ENCODE measurements at regions not wholly inside any gene's neighbourhood (a gene's known extent, or its start where the extent isn't known, plus 50 kb on each side); places are given as distances from the start of the nearest gene placed in this dataset.

DNA sequence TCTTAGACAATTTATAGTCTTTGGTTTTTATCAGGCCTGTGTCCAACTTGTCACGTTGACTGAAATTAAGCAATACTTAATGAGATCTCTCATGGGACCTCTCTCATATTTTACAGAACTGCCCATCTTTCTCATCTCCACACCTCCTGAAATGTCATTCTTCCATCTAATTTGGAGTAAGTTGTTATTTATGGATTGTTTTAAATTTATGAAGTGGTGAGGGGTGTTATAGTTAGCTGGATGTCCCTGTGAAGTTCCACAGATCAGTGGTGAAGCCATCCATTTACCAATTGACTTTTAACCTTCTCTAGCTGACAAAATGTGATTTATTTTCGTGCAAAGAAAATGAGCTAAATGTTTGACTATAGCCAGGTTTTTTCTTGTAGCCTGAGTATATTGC lies 824.9 kb downstream of the KCNJ2 start:
- Histone ChIP-seq H3K4me1 (ENCODE audit: insufficient read depth) (no peaks in the 10 kb centered on the region), H2AFZ (no peak overlapping the region), H3K9me2 (replicated peaks; ENCODE audit: insufficient read depth) (no peaks in the 10 kb centered on the region), H4K20me1 (ENCODE audit: insufficient read depth, poor library complexity, severe bottlenecking) (no peaks in the 10 kb centered on the region), H3K79me2 (no peaks in the 10 kb centered on the region), H3K27ac (no peak overlapping the region), H3K9me3 (ENCODE audit: low read depth) (no peaks in the 10 kb centered on the region), H3K4me2 (no peak overlapping the region), H3K36me3 (replicated peaks; ENCODE audit: insufficient read depth, low read depth) (no peaks in the 10 kb centered on the region), H3K4me3 (no peak overlapping the region), H3K27me3 (no peaks in the 10 kb centered on the region)
- TF ChIP-seq EZH2phosphoT487 (IDR thresholded peaks at IDR 0.05; ENCODE audit: low read depth, severe bottlenecking, unreplicated experiment) (no peak), EZH2 (IDR thresholded peaks at IDR 0.05; ENCODE audit: borderline replicate concordance) (no peak)
- TF ChIP-seq, protein P1, sequence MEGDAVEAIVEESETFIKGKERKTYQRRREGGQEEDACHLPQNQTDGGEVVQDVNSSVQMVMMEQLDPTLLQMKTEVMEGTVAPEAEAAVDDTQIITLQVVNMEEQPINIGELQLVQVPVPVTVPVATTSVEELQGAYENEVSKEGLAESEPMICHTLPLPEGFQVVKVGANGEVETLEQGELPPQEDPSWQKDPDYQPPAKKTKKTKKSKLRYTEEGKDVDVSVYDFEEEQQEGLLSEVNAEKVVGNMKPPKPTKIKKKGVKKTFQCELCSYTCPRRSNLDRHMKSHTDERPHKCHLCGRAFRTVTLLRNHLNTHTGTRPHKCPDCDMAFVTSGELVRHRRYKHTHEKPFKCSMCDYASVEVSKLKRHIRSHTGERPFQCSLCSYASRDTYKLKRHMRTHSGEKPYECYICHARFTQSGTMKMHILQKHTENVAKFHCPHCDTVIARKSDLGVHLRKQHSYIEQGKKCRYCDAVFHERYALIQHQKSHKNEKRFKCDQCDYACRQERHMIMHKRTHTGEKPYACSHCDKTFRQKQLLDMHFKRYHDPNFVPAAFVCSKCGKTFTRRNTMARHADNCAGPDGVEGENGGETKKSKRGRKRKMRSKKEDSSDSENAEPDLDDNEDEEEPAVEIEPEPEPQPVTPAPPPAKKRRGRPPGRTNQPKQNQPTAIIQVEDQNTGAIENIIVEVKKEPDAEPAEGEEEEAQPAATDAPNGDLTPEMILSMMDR (IDR thresholded peaks at IDR 0.05; ENCODE audit: poor library complexity), result no peak
- 88% methylated on average over 2 of the region's 2 CpGs for WGBS (ENCODE audit: low lambda C conversion rate, missing lambda C conversion rate)
- no peak for DNase-seq (ENCODE audit: low spot score)

DNA sequence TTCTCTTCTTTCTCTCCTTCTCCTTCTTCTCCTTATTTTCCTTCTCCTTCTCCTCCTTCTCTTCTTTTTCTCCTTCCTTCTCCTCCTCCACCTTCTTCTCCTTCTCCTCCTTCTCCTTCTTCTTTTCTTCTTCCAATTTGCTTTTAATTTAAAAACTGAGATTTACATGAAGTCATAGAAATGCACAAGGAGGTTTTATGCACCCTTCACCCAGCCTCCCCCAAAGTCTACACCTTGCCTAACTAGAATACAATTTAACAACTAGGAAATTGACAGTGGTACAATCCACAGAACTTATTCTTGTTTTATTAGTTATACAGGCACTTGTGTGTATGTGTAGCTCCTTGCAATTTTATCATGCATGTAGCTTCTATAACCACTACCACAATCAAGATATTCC lies 826.7 kb downstream of the KCNJ2 start:
- TF ChIP-seq EZH2phosphoT487 (IDR thresholded peaks at IDR 0.05; ENCODE audit: low read depth, severe bottlenecking, unreplicated experiment) (no peak), EZH2 (IDR thresholded peaks at IDR 0.05; ENCODE audit: borderline replicate concordance) (no peak)
- TF ChIP-seq, protein P1 (IDR thresholded peaks at IDR 0.05; ENCODE audit: poor library complexity), result no peak

DNA sequence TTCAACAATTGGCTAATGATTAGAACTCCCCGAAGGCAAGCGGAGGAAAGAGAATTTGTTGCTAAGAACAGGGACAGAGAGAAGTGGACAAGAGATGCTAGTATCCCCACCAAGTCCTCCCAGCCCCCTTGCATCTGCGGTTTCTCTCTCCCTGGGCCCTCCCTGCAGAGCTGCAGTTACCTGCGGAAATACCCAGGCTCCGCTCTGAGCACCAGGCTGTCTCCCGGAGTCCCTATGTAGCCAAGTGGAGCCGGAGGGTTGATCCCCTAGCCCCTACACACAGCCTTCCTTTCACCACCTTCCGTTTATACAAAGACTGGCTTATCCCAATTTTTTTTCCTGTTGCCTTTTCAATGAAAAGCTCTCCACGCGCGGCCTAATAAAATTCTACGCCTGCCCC lies 834.4 kb downstream of the KCNJ2 start:
- TF ChIP-seq, protein P1 (IDR thresholded peaks at IDR 0.05; ENCODE audit: poor library complexity), result no peak
- TF ChIP-seq EZH2phosphoT487 (IDR thresholded peaks at IDR 0.05; ENCODE audit: low read depth, severe bottlenecking, unreplicated experiment) (no peak), EZH2 (IDR thresholded peaks at IDR 0.05; ENCODE audit: borderline replicate concordance) (no peak)
- no peaks in the 10 kb centered on the region for H3K79me2 ChIP-seq
- H3K4me3 ChIP-seq, result no peak overlapping the region
- H3K27ac ChIP-seq, result no peak overlapping the region
- no peaks in the 10 kb centered on the region for H4K20me1 ChIP-seq (ENCODE audit: insufficient read depth, poor library complexity, severe bottlenecking)
- no peaks in the 10 kb centered on the region for H3K9me3 ChIP-seq (ENCODE audit: low read depth)
- H3K27me3 ChIP-seq, result no peaks in the 10 kb centered on the region
- peak overlapping the region; percentile 31 for H3K4me2 ChIP-seq
- no peaks in the 10 kb centered on the region for H3K4me1 ChIP-seq (ENCODE audit: insufficient read depth)
- 55% methylated on average over 12 of the region's 12 CpGs for WGBS (ENCODE audit: low lambda C conversion rate, missing lambda C conversion rate)
- no peaks in the 10 kb centered on the region for H3K36me3 ChIP-seq (replicated peaks; ENCODE audit: insufficient read depth, low read depth)
- no peak overlapping the region for H2AFZ ChIP-seq
- no peak for DNase-seq (ENCODE audit: low spot score)
- no peaks in the 10 kb centered on the region for H3K9me2 ChIP-seq (replicated peaks; ENCODE audit: insufficient read depth)

More for the DNA sequence above, 826.7 kb downstream of the KCNJ2 start:
- H3K9me3 ChIP-seq (ENCODE audit: low read depth), result no peaks in the 10 kb centered on the region
- no peak overlapping the region for H3K4me3 ChIP-seq
- no peaks in the 10 kb centered on the region for H3K4me1 ChIP-seq (ENCODE audit: insufficient read depth)
- no peak for DNase-seq (ENCODE audit: low spot score)
- H2AFZ ChIP-seq, result no peak overlapping the region
- no peaks in the 10 kb centered on the region for H3K79me2 ChIP-seq
- no peaks in the 10 kb centered on the region for H4K20me1 ChIP-seq (ENCODE audit: insufficient read depth, poor library complexity, severe bottlenecking)
- no peak overlapping the region for H3K4me2 ChIP-seq
- no peak overlapping the region for H3K27ac ChIP-seq
- no peaks in the 10 kb centered on the region for H3K9me2 ChIP-seq (replicated peaks; ENCODE audit: insufficient read depth)
- no peaks in the 10 kb centered on the region for H3K36me3 ChIP-seq (replicated peaks; ENCODE audit: insufficient read depth, low read depth)
- H3K27me3 ChIP-seq, result no peaks in the 10 kb centered on the region

DNA sequence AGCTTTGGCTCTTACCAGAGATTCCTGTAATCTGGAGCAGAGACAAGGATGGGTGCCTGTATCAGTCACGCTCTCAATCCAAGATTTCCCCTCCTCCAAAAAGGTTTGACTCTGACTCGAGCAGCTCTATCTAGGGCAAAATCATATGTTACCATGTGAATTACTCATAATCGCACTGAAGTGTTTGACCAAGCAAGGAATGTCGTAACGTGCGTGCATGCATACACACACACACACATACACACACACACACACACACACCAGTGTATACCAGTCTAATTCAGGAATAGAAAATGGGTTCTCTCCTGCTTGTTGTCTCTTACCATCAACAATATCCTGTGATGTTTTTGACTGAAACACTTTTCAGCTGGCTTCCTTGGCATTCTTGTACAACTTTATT lies 835.1 kb downstream of the KCNJ2 start:
- Histone ChIP-seq H3K79me2 (no peaks in the 10 kb centered on the region), H3K4me3 (no peak overlapping the region), H3K4me1 (ENCODE audit: insufficient read depth) (no peaks in the 10 kb centered on the region), H3K36me3 (replicated peaks; ENCODE audit: insufficient read depth, low read depth) (no peaks in the 10 kb centered on the region), H3K9me3 (ENCODE audit: low read depth) (no peaks in the 10 kb centered on the region), H3K27me3 (no peaks in the 10 kb centered on the region), H3K9me2 (replicated peaks; ENCODE audit: insufficient read depth) (no peaks in the 10 kb centered on the region), H3K4me2 (peak overlapping the region; percentile 31), H3K27ac (no peak overlapping the region), H2AFZ (no peak overlapping the region), H4K20me1 (ENCODE audit: insufficient read depth, poor library complexity, severe bottlenecking) (no peaks in the 10 kb centered on the region)
- DNase-seq (ENCODE audit: low spot score), result no peak
- TF ChIP-seq EZH2phosphoT487 (IDR thresholded peaks at IDR 0.05; ENCODE audit: low read depth, severe bottlenecking, unreplicated experiment), result no peak
- TF ChIP-seq, protein P1 (IDR thresholded peaks at IDR 0.05; ENCODE audit: poor library complexity), result no peak
- no peak for TF ChIP-seq EZH2 (IDR thresholded peaks at IDR 0.05; ENCODE audit: borderline replicate concordance)
- 72% methylated on average over 6 of the region's 6 CpGs for WGBS (ENCODE audit: low lambda C conversion rate, missing lambda C conversion rate)

Data from hepatocyte (in vitro differentiated cells).